ENCODE measurements at regions not wholly inside any gene's neighbourhood (a gene's known extent, or its start where the extent isn't known, plus 50 kb on each side); places are given as distances from the start of the nearest gene placed in this dataset.
"Not testable (repeated sequence)": the region's sequence is repeated elsewhere in the genome, so short reads cannot be mapped to it uniquely, and the experiment has no call there.

GRCh38 chr14:106011631-106012360, 485.4 kb downstream of the TMEM121 start:
- in situ Hi-C loops (cut with MboI; ENCODE audit: low sequenced_read_pairs): not testable (repeated sequence)

GRCh38 chr14:106012361-106012725, 486.0 kb downstream of the TMEM121 start:
- in situ Hi-C loops (cut with MboI; ENCODE audit: low sequenced_read_pairs): not testable (repeated sequence)

DNA sequence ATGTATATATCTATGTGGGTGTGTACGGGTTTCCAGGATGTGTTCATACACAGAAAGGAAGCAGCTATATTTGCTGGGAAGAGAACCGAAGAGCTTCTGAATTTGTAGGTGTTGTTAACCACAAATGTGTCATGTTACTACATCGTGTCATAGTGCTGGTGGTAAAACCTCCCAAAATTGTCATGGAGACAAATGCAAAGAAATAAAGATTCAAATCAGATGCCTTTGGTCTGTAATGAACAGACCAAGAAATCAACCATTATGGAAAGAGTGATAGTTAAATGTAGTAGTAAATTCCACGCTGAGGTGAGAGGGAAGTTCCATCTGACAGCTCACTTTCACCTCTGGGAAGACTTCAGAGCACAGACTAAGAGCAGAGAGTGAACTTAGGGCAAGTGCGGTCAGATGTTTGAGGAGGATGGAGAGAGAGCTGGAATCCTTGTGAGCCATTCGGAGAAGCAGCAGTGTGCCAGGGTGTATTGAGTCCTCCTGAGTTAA, 487.5 kb downstream of the TMEM121 start:
- in situ Hi-C loops (cut with MboI; ENCODE audit: low sequenced_read_pairs): no loop called here

DNA sequence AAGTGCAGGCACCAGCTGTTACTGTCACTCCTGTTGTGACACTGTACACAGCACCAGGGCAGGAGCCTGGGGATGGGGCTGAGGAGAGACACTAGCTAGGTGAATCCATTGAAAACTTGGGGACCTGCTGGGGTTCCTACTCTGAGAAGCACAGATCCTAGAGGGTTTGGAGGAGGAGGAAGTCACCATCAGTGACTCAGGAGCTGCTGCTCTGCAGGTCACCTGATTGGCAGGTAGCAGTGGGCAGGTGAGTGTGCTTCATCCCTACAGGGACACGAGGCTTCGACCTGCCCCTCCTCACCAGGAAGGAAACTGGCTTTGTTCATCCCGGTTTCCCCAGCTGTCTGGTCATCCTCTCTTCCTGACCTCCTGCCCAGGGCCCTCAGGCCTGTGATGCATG, 491.6 kb downstream of the TMEM121 start:
- in situ Hi-C loops (cut with MboI; ENCODE audit: low sequenced_read_pairs): not testable (repeated sequence)

DNA sequence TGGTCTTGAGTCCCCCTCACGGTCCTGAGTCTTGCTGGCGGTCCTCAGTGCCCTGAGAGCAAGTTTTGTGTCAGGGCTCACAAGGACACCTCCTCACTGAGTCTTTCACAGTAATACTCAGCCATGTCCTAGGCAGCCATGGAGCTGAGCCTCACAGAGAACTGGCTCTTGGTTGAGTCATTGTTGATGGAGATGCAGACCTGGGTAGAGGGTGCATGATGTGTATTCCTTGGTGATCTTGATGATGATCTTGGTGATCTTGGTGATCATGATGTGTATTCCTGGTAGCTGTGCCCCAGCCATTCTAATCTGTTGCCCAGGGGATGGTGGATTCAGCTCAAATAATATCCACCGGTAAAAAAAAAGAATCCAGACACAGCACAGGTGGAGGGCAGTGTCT, 495.4 kb downstream of the TMEM121 start:
- in situ Hi-C loops (cut with MboI; ENCODE audit: low sequenced_read_pairs): no loop called here

DNA sequence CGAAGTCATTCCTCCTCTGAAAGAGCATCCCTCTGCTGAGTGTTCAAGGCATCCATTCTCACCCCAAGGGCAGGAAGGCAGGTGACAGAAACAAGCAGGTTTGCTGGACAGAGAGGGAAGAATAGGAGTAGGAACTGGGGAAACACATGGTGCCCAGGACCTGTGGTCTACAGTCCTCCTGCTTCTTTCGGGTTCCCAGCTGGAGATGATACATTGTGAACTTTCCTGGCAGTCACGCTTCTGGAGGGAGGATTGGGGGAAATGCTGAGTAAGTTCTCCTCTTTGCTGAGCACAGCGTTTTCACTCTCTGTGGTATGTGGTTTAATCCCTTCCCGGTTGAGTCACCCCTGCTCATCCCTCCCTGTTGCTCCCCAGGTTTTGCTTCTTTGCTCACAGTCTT, 496.3 kb downstream of the TMEM121 start:
- in situ Hi-C loops (cut with MboI; ENCODE audit: low sequenced_read_pairs): not testable (repeated sequence)

GRCh38 chr14:106023411-106023810, 497.0 kb downstream of the TMEM121 start:
- in situ Hi-C loops (cut with MboI; ENCODE audit: low sequenced_read_pairs): no loop called here

DNA sequence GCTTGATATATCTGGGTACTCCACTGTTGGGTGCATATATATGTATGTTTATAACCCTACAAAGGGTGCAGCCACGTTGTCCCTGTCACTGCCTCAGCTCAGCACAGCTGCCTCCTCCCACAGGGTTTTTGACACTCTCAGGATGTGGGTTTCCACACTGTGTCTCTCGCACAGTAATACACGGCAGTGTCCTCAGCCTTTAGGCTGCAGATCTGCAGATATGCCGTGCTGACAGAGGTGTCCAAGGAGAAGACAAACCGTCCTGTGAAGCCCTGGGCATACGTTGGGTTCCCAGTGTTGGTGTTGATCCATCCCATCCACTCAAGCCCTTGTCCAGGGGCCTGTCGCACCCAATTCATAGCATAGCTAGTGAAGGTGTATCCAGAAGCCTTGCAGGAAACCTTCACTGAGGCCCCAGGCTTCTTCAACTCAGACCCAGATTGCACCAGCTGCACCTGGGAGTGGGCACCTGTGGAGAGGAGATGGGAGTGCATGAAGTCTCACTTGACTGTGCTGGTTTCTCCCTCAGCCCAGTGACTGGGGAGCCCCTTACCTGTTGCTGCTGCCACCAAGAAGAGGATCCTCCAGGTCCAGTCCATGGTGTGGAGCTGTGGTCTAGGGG, 498.7 kb downstream of the TMEM121 start:
- in situ Hi-C loops (cut with MboI; ENCODE audit: low sequenced_read_pairs): no loop called here

DNA sequence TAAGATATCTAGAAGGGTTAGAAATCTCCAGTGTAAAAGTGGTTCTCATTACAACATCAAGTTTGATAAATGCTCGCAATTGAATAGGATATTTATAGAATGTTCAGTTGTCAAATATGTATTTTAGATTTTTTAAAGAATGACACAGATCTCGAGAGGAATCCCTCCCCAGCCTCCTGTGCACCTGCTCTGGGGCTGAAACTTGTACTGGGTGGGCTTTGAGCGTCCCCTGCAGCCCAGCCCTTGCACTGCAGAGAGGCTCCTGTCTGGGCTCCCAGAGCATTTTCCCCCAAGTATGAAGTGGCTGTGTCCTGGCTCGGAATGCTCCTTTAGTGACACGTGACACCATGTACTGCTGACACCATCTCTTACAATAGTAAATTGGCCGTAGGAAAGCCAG, 499.6 kb downstream of the TMEM121 start:
- in situ Hi-C loops (cut with MboI; ENCODE audit: low sequenced_read_pairs): no loop called here

- in situ Hi-C loops (cut with MboI; ENCODE audit: low sequenced_read_pairs): not testable (repeated sequence)
Measured at GRCh38 chr14:106027759-106028158, 501.4 kb downstream of the TMEM121 start.

DNA sequence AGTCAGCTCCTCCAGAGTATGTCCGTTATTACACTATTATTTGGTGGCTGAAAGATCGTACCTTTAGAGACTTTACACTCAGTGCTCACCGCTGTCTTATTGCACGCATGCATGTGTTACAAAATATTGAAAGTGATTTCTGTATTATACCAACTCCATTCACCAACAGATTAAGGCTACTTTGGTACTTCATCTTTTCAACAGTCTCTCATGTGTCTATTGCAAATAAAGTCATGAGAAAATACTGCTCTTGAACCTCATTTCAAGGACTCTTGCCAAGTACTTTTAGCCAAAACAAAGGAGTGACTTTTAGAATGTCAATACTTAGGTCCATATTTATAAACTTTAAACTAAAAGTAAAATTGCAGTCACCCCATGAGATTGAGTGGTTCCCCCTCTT, 503.6 kb downstream of the TMEM121 start:
- in situ Hi-C loops (cut with MboI; ENCODE audit: low sequenced_read_pairs): no loop called here

- in situ Hi-C loops (cut with MboI; ENCODE audit: low sequenced_read_pairs): no loop called here
Measured at GRCh38 chr14:106037380-106037779, 511.0 kb downstream of the TMEM121 start.

- in situ Hi-C loops (cut with MboI; ENCODE audit: low sequenced_read_pairs): no loop called here
Measured at GRCh38 chr14:106038263-106038662, 511.9 kb downstream of the TMEM121 start.

DNA sequence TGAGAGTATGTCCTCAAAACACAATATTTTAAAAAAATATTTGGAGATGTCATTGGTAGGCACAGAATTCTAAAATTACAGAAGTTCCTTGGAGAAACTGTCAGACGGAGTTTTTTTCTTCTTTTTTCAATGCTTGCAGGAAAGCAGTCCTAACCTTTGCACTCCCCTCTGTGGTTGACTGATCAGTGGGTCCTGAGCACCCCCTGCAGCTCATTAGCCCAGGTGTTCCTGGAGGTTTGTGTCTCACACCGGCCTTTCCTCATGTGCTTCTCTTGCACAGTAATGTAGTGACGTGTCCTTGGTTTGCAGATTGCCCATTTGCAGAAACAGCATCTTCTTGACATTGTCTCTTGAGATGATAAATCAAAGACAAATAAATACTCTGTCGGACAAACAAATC, 513.0 kb downstream of the TMEM121 start:
- in situ Hi-C loops (cut with MboI; ENCODE audit: low sequenced_read_pairs): no loop called here

- in situ Hi-C loops (cut with MboI; ENCODE audit: low sequenced_read_pairs): no loop called here
Measured at GRCh38 chr14:106044515-106044914, 518.1 kb downstream of the TMEM121 start.

GRCh38 chr14:106044949-106045596, 518.7 kb downstream of the TMEM121 start:
- in situ Hi-C loops (cut with MboI; ENCODE audit: low sequenced_read_pairs): no loop called here

DNA sequence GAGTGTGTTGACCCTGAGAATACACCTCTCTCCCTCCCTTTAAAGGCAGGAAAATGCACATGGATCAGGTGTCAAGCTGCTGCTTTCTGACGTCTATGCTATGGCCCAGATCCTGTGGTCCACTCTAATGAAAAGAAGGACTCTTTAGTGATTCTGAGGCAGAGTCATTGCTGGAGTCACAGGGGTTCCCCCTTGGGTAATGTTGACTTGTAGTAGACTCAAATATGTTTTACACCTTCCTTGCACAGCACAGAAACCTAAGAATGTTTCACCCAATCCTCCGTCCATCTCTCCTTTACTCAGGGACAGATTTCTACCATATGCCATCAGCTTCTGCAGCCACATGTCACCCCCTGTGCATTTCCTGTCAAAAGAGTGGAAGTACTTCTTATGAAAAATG, 525.4 kb downstream of the TMEM121 start:
- in situ Hi-C loops (cut with MboI; ENCODE audit: low sequenced_read_pairs): no loop called here

DNA sequence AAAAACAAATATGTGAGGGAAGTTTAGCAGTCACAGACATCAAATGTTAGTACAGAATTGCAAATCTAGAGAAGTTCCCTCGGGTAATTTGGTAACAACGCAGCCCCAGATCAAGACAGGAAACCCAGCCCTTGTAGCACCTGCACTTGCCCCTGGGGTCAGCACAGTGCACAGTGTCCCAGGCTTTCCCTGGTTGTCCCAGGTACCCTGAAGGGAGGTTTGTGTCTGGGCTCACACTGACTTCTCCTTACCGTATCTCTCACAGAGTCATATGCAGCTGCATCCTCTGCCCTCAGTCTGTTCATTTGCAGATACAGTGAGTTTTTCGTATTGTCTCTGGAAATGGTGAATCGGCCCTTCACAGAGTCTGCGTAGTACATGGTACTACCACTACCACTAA, 528.9 kb downstream of the TMEM121 start:
- in situ Hi-C loops (cut with MboI; ENCODE audit: low sequenced_read_pairs): no loop called here

GRCh38 chr14:106058342-106058741, 532.0 kb downstream of the TMEM121 start:
- in situ Hi-C loops (cut with MboI; ENCODE audit: low sequenced_read_pairs): no loop called here

DNA sequence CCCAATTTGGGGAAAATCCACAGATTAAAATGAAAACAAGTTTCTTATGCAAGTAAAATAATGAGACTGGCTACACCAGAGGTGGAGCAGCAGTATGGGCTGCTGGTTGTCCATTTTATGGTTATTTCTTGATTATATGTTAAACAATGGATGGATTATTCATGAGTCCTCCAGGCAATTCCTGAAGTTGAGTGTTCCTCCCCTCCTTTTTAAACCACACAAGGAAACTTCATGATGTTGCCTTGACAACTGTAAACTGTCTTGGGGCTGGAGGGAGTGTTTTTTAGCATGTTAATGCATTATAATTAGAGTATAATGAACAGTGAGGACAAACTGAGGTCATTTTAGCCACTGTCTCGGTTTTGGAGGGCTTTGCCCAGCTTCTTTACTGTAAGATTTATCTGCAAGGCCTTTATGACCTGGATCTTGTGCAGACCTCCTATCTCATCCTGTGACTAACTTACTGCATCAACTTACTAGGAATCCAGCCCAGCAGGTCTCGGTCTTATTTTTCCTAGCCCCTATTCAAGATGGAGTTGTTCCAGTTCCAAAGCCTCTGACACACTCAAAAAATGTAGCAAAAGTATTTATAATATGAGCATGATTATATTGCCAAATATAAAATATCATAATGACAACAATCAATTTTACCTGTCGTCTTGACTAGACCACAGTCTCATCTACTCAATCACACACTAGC, 534.0 kb downstream of the TMEM121 start:
- in situ Hi-C loops (cut with MboI; ENCODE audit: low sequenced_read_pairs): no loop called here

DNA sequence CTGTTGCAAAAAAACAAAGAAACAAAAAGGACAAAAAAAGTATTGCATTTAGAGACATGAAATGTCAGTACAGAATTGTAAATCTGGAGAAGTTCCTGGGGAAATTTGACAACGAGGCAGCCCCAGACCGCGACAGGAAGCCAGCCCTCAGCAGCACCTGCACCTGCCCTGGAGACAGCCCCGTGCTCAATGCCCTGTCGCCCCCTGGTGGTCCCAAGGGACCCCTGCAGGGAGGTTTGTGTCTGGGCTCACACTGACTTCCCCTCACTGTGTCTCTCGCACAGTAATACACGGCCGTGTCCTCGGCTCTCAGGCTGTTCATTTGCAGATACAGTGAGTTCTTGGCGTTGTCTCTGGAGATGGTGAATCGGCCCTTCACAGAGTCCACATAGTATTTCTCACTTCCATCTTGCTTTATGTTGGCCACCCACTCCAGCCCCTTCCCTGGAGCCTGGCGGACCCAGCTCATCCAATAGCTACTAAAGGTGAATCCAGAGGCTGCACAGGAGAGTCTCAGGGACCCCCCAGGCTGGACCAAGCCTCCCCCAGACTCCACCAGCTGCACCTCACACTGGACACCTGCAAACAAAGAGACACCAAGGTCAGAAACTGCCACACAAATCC, 535.6 kb downstream of the TMEM121 start:
- in situ Hi-C loops (cut with MboI; ENCODE audit: low sequenced_read_pairs): not testable (repeated sequence)
